GM18909 (cell line): ENCODE measurements at regions not wholly inside any gene's neighbourhood (a gene's known extent, or its start where the extent isn't known, plus 50 kb on each side); places are given as distances from the start of the nearest gene placed in this dataset.
"Not testable (repeated sequence)": the region's sequence is repeated elsewhere in the genome, so short reads cannot be mapped to it uniquely, and the experiment has no call there.

ENCODE experiments used
- ATAC-seq: cut with Tn5 transposase; IDR thresholded peaks from one replicate; pipeline ENCODE4 v1.9.1; 2021; ENCODE audit warnings: mild to moderate bottlenecking; ENCODE audit not compliant: unreplicated experiment, poor library complexity

DNA sequence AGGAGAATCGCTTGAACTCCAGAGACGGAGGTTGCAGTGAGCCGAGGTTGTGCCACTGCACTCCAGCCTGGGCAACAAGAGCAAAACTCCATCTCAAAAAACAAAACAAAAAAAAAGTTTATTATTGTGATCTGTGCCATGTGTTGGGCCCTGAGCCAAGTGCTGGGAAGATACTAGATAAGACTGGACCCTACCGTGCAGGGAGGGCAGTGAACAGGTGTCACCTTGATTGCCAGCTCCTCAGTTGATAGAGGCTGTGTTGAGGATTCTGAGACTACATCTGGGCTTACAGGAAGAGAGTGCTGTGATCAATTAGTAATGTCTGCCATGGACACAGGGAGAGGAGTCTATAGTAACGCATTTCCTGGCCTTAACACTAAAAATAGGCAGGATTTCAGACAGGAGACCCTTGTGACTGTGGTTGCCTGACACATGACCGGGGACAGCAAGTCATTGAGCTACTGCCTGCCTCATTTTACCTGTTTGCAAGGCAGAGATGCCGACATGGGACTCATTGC is 201.5 kb downstream of the C9orf50 start:
- ATAC-seq: no peak

DNA sequence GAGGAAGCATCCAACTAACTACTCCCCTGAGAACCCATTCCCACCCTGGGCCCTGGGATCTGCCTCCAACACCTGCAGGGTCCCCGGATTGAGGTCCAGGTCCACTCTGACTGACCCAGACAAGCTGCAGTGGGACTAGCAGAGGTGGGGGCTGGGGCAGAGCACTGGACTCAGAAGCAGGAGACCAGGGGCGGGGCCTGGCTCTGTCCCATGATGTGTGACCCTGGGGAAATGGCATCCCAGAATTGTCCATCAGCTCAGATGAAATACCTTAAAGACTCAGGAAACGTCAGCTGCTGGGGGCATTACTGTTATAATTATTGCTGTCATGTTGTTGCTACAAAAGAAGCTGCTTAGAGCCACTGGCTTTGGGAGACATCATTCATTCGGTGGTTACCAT is 202.4 kb downstream of the C9orf50 start:
- ATAC-seq: no peak

DNA sequence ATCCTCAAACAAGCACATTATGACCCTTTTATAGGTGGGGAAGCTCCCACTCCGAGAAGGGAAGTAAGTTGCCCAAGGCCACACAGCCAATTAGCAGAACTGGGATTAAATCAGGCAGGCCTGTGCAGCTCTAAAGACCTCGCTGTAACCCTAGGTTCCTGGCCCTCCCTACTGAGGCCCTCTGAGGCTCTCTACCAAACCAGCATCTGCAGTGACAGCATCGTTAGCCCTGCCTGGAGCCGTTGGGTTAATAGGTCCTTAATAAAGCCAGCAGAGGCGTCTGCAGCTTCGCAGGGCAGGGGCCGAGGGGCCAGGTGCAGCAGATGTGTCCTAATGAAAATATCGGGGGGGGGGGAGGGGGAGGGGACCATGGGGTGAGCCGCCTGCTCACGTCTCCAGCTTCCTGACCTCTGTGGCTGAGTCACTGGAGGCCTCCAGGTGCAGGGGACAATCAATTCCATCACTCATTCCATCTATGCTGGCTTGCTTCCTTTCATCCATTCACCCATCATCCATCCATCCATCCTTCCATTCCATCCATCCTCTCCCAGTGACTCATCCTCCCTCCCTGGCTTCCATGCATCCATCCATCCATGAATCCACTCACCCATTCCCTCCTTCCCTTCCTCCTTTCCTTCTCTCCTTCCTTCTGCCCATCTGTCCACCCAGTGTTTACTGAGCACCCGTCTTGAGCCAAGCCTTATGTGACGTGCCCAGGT is 203.9 kb downstream of the C9orf50 start:
- ATAC-seq: no peak

DNA sequence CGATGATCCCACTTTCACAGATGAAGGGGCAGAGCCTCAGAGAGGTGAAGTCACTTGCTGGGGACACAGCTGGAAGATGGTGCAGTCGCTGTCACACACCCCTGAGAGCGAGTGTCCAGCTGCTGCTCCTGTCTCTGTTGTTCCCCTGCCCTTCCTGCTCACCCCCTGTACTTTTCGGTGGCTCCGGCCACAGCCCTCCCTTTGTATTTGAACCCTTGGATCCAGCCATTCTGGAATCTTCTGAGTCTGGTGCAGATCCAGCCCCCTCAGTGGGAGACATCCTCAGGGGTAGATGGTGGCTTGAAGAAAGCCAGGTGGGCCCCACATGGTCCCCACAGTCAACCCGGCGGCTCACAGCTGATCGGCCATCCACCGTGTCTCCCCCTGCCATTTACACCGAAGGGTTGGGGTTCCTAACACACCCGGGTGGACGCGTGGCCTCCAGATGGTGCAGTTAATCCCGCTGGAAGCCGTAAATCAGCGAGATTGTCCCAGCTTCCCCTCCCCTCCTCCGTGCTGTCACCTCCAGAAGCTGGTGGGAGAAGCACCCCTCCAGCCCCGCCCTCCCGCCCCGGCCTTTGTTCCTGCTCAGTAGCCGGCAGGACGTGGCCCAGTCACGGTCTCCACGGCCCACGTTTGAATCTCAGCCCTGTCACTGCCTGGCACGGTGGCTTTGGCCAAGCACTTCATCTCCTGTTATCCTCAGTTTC is 204.8 kb downstream of the C9orf50 start:
- no peak for ATAC-seq

DNA sequence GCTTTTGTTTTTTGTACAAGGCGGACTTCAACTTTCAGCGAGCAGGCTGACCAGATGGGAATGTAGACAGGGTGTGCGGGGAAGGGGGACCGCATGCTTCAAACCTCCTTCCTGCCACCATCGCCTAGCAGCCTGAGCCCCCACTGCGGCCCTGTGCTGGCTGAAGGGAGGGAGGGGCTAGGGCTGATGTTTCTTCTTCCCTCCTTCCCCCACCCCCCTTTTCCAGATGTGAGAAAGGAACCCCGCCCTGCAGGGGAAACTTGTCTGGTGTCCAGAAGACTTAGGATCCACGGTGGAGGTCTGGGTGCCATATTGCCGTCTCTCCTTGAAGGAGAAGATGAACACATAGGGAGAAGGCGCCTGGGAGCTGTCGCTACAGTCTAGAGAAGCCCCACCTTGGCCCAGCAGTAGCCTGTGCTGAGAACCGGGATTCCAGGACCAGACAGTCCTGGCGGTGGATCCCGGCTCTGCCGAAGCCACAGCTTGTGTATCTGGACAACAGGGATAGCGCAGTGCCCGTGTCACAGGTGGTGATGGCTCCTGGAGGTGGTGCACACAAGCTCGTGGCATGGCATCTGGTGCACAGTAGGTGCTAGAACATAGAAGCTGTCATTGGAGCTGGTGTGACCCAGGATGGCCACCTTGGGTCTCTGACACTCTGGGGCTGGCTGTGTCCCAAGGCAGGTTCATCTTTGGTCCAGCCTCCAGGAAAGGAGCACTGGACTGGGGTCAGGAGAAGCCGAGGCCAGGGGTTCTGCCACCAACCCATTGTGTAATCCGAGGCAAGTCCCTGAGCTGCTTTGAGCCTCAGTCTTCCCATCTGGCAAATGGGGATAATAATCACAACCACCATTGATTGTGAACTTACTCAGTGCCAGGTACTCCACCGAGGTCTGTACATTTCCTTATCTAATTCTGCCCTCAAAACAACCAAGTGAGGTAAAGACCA is 205.6 kb downstream of the C9orf50 start:
- no peak for ATAC-seq

DNA sequence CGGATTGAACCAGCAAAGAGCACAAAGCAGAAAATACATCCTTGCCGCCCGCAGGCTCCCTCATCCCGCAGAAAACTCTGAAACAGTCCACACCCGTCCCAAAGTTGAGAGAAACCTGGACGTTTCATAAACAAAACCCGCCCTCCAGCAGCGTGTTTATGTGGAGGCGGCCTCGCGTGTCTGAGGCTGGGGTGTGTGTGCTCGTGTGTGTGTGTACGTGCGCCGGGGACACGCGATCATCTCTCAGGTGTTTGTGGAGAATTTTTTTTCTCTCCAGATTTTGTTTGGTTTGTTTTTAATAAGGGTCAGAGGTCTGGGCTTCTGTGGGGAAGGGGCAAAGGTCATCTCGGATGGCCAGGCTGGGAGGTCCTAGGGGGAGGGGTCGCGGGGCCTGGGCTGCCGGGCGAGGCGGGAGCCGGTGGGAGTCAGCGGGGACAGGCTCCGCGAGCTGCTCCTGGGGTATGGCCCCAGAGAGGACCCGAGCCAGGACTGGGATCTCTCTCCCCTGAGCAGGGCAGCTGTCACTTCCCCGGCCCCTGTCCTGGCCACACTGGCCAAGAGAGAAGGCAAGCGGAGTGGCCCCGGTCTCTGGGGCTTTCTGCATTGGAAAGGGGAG is 206.4 kb downstream of the C9orf50 start:
- no peak for ATAC-seq

DNA sequence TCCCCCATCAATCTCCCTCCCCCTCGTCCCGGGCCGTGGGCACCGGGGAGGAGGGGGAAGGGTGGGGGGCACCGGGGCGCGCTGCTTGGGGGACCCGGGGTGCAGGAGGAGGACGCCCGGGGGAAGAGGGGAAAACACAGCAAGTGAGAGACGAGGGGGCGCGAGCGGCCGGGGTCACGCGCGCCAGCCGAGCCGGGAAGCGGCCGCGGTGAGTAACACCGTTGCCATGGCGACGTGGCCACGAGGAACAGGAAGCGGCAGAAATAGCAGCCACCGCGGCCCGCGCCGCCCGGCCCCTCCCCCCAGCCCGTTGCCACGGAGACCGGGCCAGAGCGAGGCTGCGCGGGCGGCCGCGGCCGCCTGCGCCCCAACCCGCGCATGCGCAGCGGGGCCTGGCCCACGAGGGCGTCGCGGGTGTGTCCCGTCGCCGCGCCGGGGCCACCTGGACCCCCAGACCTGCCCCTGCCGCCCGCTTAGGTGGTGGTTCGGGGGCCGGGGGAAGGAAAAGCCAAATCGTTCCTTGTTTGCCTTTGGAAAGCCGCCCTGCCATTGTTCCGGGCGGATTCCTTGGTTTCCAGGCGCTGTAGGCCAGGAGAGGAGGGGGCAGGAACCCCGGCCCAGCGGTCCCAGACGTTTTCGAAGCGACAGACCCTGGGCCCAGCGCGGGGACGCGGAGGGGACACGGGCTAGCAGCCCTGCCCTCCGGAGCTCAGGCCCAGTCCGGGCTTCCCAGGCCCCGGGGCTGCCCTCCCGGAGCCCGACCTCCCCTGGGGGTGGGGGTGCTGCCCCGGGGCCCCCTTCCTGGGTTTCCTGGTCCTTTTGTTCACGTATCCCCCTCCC is 207.1 kb downstream of the C9orf50 start:
- peak; percentile 88 for ATAC-seq

DNA sequence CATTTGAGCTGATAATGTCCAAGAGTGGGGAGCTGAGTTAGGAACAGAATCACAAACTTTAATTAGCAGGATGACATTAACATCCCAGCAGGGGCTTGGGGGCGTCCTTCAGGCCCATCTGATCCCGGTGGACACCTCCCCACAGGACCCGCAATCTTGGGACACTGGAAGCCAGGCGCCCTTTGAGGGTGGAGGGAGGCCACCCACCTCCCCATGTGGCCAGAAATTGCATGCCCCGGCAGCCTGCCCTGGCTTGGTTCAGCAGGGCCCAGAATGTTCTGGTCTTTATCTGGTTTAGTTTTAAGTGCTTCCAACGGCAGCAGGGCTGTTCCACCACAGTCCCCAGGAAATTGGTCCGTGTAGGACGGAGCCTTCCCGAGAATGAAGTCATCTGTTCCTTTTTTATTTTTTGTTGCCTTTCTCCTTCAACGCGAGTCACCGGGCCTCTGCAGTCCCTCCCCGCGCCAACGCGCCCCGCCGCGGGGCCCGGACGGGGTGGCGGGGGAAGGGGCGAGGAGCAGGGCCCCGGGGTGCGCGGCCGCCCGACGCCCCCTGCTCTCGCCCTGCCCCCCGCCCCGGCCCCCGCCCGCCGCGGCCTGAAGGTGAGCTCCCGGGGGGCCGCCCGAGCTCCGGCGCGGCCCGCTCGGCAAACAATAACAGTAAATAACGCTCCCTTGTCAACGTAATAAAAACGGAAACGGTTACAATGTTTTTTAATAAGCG is 207.9 kb downstream of the C9orf50 start:
- ATAC-seq: peak; percentile 26

DNA sequence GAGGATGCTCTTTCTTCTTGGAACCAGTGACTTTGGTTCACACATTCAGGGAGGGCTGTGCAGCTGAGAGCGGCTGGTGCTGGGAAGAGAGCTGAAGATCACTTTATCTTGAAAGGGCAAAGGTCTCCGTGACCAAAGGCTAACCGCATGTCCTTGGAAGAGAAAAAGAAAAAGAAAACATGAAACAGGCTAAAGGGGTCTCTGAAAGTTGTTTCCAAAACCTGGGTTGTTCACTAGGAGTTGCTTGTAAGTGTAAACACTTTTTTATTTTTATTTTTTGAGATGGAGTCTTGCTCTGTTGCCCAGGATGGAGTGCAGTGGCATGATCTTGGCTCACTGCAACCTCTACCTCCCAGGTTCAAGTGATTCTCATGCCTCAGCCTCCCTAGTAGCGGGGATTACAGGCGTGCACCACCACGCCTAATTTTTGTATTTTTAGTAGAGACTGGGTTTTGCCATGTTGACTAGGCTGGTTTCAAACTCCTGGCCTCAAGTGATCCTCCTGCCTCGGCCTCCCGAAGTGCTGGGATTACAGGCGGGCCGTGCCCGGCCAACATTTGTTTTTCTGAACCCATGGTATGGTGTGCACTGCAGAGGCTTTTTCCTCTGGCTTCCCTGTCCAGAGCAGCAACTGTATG is 208.6 kb downstream of the C9orf50 start:
- ATAC-seq: not testable (repeated sequence)

DNA sequence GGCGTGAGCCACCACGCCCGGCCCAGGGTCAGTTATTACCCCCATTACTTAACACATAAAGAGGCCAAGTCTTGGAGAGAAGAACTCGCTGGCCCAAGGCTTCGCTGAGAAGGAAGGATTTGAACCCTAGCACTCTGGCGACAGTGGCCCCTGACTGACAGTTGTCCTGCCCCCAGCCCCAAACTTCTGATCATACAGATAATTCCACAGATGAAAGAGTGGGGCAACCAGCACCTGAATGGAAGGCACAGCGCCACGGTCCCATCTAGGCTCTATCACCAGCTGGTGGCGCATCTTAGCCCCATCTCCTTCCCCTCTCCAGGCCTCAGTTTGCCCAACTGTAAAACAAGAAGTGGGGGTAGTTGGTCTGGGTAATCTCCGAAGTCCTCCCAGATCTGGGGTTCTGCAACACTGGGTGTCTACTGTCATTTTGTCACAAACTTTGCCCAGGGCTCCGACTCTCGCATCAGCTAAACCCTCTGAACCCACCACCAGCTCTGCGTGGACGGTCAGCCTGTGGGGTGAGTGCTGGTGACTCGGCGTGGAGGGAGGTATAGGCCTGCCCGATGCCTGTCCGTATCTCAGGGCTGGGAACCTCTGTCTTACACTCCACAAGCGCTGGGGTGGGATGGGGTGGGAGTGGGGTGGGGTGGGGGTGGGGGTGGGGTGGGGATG is 209.3 kb downstream of the C9orf50 start:
- ATAC-seq: no peak

DNA sequence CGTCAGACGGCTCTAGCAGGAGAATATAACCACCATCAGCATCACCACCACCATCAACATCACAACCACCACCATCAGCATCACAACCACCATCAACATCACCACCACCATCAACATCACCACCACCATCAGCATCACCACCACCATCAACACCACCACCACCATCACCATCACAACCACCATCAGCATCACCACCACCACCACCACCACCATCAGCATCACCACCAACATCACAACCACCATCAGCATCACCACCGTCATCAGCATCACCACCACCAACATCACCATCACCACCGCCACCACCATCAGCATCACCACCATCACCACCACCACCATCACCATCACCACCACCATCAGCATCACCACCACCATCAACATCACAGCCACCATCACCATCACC is 210.7 kb downstream of the C9orf50 start:
- ATAC-seq: no peak

DNA sequence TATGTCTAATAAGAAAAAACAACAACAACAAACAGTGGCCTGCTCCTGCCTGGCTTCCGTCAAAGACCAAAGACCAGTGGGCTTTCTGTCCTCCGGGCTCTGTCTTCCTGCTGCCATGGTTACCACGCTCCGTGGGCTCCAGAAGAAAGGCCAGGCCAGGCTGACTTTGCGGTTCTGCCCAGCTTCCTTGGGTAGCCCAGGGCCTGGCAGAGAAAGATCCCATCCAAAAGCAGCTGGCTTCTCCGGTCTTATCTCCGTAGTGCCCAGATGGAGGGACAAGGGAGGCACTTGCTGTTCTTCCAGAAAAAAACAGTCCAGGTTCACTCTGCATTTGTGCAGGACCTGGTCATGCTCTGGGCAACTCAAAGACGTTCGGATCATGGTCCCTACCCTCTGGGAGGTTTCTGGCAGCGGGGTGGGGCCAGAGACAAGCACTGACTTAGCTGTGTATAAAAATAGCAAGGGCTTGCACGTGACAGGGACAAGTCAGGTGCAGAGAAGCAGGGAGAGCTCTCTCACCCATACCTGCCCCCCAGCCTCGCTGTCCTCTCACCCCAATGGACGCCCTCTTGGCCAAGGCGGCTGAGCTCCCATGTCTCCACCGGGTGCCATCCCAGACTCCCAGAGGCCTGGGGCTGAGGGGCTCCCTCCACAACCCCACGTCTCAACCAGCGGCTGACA is 212.2 kb downstream of the C9orf50 start:
- ATAC-seq: no peak

DNA sequence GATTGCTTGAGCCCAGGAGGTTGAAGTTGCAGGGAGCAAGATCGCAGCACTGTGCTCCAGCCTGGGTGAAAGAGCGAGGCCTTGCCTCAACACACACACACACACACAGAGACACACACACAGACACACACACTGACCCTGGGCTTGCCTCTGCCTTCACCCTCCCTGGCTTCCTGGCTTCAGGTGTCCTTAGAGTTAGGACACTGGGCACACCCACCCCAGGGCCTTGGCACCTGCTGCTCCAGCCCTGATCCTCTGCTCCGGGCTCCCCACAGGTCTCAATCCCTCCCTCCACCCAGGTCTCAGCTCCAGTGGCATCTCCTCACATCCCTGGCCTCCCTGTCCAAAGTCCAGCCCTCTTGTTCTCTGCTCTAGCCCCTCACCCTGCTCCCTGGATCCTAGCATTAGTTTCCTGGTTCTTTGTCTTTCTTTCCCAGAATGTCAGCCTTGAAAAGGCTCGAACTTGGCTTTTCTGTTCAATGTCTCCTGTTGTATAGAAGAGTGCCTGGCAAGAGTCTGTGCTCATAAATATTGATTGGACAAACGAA is 212.9 kb downstream of the C9orf50 start:
- ATAC-seq: no peak

DNA sequence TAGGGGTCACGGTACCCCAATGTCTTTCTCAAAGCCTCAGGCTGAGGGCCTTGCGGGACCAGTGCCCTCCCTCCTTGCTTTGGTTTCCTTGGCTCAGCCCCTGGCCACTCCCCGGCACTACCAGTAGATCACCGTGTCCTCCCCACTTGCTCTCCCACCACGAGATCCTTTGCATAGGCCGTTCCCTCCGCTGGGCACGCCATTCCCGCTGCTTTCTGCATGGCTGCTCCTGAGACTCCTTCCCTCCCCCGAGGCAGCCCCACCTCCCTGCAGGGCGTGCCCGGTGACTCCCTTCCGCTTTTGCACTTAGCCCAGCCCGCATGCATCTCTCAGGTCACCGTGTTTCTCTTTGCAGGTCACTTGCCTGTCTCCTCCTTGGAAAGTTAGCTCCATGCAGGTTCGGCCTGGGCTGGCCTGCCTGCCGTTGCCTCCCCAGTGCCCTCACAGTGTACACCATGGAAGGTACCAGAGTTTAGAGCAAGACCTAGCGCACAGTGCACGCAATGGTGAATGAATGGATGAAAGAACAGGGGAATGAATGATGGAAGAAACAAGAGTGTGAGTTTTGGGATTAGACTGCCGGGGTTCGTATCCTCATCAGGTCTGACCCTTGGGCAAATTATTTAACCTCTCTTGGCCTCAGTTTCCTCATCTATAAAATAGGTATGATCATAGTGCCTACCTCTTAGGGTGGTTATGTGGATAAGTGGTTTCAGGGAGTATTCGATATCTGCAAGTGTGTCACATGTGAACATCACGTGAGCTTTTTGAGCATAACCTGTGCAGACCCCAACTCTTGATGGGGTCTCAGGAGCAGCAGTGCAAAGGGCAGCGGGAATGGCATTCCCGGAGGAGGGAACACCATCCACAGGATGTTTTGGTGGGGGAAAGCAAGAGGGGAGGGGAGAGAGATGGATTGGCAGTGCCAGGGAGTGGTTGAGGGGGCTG is 214.3 kb downstream of the C9orf50 start:
- ATAC-seq: no peak

DNA sequence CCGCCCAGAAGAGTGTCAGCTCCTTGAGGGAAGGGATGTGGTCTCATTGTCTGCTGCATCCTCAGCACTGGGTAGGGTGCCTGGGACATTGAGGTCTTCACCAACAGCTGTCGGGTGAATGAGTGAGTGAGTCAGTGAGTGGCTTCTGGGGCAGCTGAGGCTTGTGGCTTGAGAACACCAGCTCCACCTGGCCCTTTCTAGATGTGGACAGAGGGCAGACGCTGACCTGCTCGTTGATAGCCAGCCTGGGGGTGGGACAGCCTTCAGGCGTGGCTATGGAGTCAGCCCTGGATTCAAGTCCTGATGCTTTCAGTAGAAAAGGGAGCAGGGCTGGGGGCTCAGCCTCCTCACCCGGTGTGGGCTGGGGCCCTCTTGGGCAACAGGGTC is 215.1 kb downstream of the C9orf50 start:
- ATAC-seq: no peak
